Right lobe of liver (tissue), 6 donors: ENCODE measurements at regions not wholly inside any gene's neighbourhood (a gene's known extent, or its start where the extent isn't known, plus 50 kb on each side); places are given as distances from the start of the nearest gene placed in this dataset.

Experiments
- ATAC-seq, 4 donors: fragments of 200-7000 bp; cut with Tn5 transposase; one replicate each; pipeline ENCODE4 v1.9.1; 2020; ENCODE audit warnings: mild to moderate bottlenecking in 4 of 4, moderate library complexity in 4 of 4
- DNase-seq, 3 donors: peaks; one replicate each; pipeline ENCODE4 v3.0.0-alpha.2; 2020
- H3K27ac ChIP-seq, 3 donors: fragments of 200-600 bp; one replicate each; pipeline ENCODE4 v1.8.0; 2022
- H3K27me3 ChIP-seq, 2 donors: fragments of 200-600 bp; one replicate each; pipeline ENCODE4 v1.8.0; 2022
- H3K36me3 ChIP-seq, 4 donors: fragments of 200-600 bp; sonication (generic) in 1 of 4; one replicate each; pipeline versions ENCODE4 v1.5.1 to v1.8.0; 2017 to 2022; ENCODE audit warnings: control low read depth in 1 of 4
- H3K4me1 ChIP-seq, 4 donors: fragments of 200-600 bp; sonication (generic) in 1 of 4; one replicate each; pipeline versions ENCODE4 v1.5.1 to v1.8.0; 2017 to 2022; ENCODE audit warnings: control low read depth in 1 of 4
- H3K4me3 ChIP-seq, 3 donors: fragments of 200-600 bp; one replicate each; pipeline ENCODE4 v1.8.0; 2022
- H3K9me3 ChIP-seq, 4 donors: fragments of 200-600 bp; sonication (generic) in 1 of 4; one replicate each; pipeline versions ENCODE4 v1.5.1 to v1.8.0; 2017 to 2022; ENCODE audit warnings: control low read depth in 1 of 4
- CTCF ChIP-seq, 4 donors: fragments of 200-600 bp in 3 of 4; fragments of 450-650 bp in 1 of 4; IDR thresholded peaks; one replicate each; pipeline versions ENCODE4 v1.5.1 to v1.8.0; 2016 to 2022; ENCODE audit warnings: antibody characterized with exemption in 4 of 4, mild to moderate bottlenecking in 2 of 4
- POLR2A ChIP-seq: fragments of 450-650 bp; IDR thresholded peaks from one replicate; pipeline ENCODE4 v1.6.1; 2017; ENCODE audit warnings: antibody characterized with exemption, mild to moderate bottlenecking
- WGBS: methylation state at CpG from one replicate; pipeline ENCODE4 v1.1.6; 2018; ENCODE audit warnings: low coverage, low lambda C conversion rate; ENCODE audit not compliant: insufficient coverage; ENCODE audit errors: missing lambda C conversion rate; 5-methylcytosine and 5-hydroxymethylcytosine counted together
- intact Hi-C, 2 donors: fragments of 100-400 bp; cut with DNase I; formaldehyde crosslinking; loops; one replicate each; pipeline versions ENCODE4 v1.11.2 to v1.14.1; 2022
- donor health status: DM: no; HTN: yes; CAD: no.
- donor health status: DM: no; HTN: no; CAD: no.
- donor health status: DM: no; HTN: no; CAD: no.
- donor health status: DM: no; HTN: yes; CAD: no.
- donor health status: DM: no; HTN: yes; CAD: no.

GRCh38 chr11:114847306-114847975 is 169.1 kb downstream of the NXPE2 start:
- Histone ChIP-seq H3K36me3 (no peaks in the 10 kb centered on the region), H3K4me1 (no peaks in the 10 kb centered on the region), H3K4me3 (no peak overlapping the region), H3K27ac (no peak overlapping the region), H3K27me3 (no peaks in the 10 kb centered on the region), H3K9me3 (no peaks in the 10 kb centered on the region)
- TF ChIP-seq POLR2A: no peak
- TF ChIP-seq CTCF (IDR thresholded peaks at IDR 0.05): no peak
- 11% methylated on average over 7 of the region's 7 CpGs for WGBS
- DNase-seq: no peak
- intact Hi-C loops: no loop called here
- ATAC-seq: no peak

GRCh38 chr11:114848027-114848426 is 169.7 kb downstream of the NXPE2 start:
- WGBS: 15% methylated on average over 6 of the region's 6 CpGs
- intact Hi-C loops: no loop called here
- no peaks in the 10 kb centered on the region for H3K4me1 ChIP-seq

GRCh38 chr11:114857281-114857680 is 179.0 kb downstream of the NXPE2 start:
- intact Hi-C loops: no loop called here
- TF ChIP-seq POLR2A (no peak), CTCF (IDR thresholded peaks at IDR 0.05) (no peak)
- WGBS: 28% methylated on average over 4 of the region's 4 CpGs

More at GRCh38 chr11:114848027-114848426, 169.7 kb downstream of the NXPE2 start:
- no peaks in the 10 kb centered on the region for H3K36me3 ChIP-seq
- H3K9me3 ChIP-seq: no peaks in the 10 kb centered on the region
- no peak overlapping the region for H3K27ac ChIP-seq
- DNase-seq (no peak), ATAC-seq (no peak)
- TF ChIP-seq POLR2A: no peak
- no peak for TF ChIP-seq CTCF (IDR thresholded peaks at IDR 0.05)
- no peaks in the 10 kb centered on the region for H3K27me3 ChIP-seq
- no peak overlapping the region for H3K4me3 ChIP-seq

GRCh38 chr11:114864896-114865295 is 186.6 kb downstream of the NXPE2 start:
- no peak for TF ChIP-seq POLR2A
- no peak for TF ChIP-seq CTCF (IDR thresholded peaks at IDR 0.05)
- intact Hi-C loops: no loop called here
- no peak for ATAC-seq
- H3K4me1 ChIP-seq: no peaks in the 10 kb centered on the region
- 61% methylated on average over 2 of the region's 2 CpGs for WGBS
- H3K4me3 ChIP-seq: no peak overlapping the region
- DNase-seq: no peak
- no peak overlapping the region for H3K27ac ChIP-seq
- H3K9me3 ChIP-seq: no peaks in the 10 kb centered on the region
- H3K36me3 ChIP-seq: no peaks in the 10 kb centered on the region
- H3K27me3 ChIP-seq: no peaks in the 10 kb centered on the region

More at GRCh38 chr11:114857281-114857680, 179.0 kb downstream of the NXPE2 start:
- no peak for ATAC-seq
- Histone ChIP-seq H3K4me3 (no peak overlapping the region), H3K9me3 (no peaks in the 10 kb centered on the region), H3K27ac (no peak overlapping the region), H3K4me1 (no peaks in the 10 kb centered on the region), H3K27me3 (no peaks in the 10 kb centered on the region), H3K36me3 (no peaks in the 10 kb centered on the region)
- DNase-seq: no peak
